ENCODE measurements at regions not wholly inside any gene's neighbourhood (a gene's known extent, or its start where the extent isn't known, plus 50 kb on each side); places are given as distances from the start of the nearest gene placed in this dataset.

- TF ChIP-seq CTCF (IDR thresholded peaks at IDR 0.05; ENCODE audit: borderline replicate concordance, extremely low read depth, low read length, poor library complexity, severe bottlenecking) (no peak), EZH2 (IDR thresholded peaks at IDR 0.05; ENCODE audit: borderline replicate concordance, low read depth, low read length, severe bottlenecking) (no peak)
Measured at GRCh38 chr4:79065262-79065661, 126.0 kb upstream of the PAQR3 start.

Data from DND-41 (cell line).